Stimulated activated CD4-positive, alpha-beta T cell treated with anti-CD3 and anti-CD28 coated beads, Interleukin-2, amount 100 ng/mL, for 48 hours (primary cell): ENCODE measurements at regions not wholly inside any gene's neighbourhood (a gene's known extent, or its start where the extent isn't known, plus 50 kb on each side); places are given as distances from the start of the nearest gene placed in this dataset.

Source experiments
- DNase-seq, 2 donors: peaks; one replicate each; pipeline ENCODE4 v3.0.0-alpha.2; 2020

- no peak for DNase-seq
Observed at GRCh38 chr1:235009561-235010306, 118.9 kb downstream of the TOMM20 start.

DNA sequence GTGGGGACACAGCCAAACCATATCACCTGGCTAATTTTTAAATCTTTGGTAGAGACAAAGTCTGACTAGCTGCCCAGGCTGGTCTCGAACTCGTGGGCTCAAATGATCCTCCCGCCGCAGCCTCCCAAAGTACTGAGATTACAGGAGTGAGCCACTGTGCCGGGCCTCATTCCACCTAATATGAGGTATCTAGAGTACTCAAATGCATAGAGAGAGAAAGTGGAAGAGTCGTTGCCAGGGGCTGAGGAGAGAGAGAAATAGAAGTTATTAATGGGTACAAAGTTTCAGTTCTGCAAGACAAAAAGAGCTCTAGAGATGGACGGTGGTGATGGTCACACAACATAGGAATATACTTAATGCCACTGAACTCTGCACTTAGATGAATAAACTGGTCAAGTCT is 119.6 kb downstream of the TOMM20 start:
- no peak for DNase-seq

GRCh38 chr1:235008239-235008638 is 120.4 kb downstream of the TOMM20 start:
- no peak for DNase-seq

- DNase-seq, result no peak
Observed at GRCh38 chr1:235006816-235007215, 121.8 kb downstream of the TOMM20 start.

DNA sequence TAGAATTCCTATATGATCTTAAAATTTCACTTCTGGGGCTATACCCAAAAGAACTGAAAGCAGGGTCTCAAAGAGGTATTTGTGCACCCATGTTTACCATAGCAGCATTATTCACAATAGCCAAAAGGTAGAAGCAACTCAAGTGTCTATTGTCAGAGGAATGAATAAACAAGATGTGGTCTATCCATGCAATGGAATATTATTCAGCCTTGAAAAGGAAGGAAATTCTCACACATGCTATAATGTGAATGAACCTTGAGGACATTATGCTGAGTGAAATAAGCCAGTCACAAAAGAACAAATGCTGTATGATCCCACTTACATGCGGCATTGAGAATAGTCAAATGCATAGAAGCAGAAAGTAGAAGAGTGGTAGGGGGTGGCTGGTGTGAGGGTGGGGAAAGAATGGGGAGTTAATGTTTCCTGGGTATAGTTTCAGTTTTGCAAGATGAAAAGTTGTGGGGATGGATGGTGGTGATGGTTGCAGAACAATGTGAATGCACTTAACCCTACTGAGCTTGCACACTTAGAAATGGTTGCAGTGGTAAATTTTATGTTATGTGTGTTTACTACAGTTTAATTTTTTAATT is 122.4 kb downstream of the TOMM20 start:
- no peak for DNase-seq

DNA sequence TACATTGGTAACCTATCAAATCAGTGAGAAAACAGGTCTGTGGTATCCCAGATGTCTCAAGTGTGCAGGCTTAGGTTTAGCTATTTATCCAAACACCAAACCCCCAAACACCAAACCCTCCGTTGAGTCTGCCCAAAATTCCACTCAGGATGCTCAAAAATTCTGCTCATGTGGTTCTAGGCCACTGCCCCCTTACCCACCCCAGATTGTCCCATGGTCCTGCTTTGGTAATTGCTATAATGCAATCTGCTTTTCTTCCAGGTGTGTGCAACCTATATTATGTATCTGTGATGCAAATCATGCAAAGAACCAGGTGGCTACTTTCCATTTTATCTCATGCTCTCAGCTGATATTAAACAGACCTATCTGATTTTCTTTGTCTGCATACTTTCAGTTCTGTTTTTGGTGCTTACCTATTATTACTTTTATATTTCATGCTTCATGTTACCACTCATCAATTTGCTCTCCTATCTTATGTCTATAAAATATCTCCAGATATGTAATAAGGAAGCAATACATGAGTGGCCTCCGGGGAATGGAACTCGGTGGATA is 123.7 kb downstream of the TOMM20 start:
- no peak for DNase-seq

DNA sequence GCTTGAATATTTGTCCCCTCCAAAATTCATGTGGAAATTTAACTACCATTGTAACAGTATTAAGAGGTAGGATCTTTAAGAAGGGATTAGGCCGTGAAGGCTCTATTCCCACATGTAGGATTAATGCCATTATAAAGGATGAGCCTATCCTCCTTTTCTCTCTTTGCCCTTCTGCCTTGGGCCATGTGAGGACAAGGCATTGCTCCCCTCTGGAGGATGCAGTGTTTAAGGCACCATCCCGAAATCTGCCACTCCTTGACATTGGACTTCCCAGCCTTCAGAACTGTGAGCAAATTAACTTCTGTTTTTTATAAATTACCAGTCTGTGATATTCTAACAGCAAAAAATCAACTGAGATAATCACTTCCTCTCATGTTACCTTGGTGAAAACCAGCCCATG is 124.4 kb downstream of the TOMM20 start:
- DNase-seq, result no peak

GRCh38 chr1:235002706-235003300 is 125.8 kb downstream of the TOMM20 start:
- DNase-seq, result no peak

DNA sequence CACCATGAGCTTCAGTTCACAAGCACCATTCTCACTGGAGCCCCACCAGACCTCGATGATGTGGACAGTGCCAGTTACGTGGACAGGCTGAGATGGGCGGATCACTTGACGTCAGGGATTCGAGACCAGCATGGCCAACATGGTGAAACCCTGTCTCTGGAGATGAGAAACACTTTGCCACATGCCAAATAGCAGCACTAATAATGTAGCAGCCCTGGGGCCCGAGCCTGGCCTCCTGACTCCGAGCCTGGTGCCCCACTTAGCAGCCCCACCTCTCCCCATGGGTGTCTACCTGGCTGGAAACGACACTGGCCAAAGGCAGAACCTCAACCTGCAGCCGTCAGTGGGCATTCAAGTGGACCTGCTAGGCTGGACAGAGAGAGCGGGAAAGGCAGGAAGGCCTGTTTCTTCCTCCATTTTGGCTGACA is 129.1 kb downstream of the TOMM20 start:
- DNase-seq, result no peak

DNA sequence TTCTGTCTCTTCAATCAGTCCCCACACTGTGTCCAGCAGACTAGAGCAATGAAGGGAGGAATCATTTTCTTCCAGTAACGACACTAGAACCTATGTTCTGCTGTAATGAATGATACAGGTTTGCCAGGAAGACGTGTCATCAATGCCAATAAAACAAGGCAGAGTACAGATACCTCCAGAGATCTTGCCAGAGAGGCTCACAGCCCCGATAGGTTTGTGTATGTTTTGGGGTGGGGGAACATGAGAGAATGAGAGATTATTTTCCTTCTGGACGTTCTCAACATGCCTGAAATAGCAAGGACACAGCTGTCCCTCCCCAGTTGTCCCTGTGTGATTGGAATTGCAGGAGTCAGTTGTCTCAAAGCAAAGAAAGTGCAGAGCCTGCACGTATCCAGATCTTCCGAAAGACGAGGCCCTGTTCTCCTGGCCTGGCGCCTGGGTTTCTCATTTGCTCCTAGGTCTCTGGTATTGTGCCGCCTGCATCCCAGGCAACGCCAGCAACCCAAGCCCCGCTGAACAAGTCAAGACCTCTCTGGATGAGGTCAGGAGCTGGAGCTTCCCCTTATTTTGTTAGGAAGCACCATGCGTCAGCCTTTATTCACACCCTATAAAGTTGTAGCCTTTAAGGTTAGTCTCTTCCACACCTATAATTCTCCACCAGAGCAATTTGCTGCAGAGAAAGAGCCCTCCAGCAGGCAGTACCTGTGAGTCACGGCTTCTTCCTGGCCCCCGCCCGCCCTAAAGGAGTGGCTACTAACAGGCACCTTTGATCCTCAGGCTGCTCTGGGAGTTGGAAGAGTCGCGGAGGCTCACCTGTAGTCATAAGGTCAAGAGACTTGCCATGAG is 130.5 kb downstream of the TOMM20 start:
- DNase-seq, result no peak

- no peak for DNase-seq
Observed at GRCh38 chr1:234997201-234997895, 131.3 kb downstream of the TOMM20 start.

DNA sequence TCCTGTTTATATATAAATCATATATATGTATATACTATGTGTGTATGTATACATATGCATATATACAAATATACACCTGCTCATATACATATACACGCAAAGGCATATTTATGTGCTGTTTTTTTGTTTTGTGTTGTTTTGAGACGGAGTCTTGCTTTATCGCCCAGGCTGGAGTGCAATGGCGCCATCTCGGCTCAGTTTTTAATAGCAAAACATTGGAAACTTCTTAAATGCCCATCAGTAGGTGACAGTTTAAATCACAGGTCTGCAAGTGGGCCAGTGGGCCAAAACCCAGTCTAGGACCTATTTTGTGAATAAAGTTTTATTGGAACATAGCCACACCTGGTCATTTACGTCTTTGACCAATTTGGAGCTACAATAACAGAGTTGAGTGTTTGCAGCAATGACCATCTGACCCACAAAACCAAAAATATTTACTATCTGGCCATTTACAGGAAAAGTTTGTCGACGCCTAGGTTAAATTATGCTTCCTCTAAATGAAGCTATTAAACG is 132.3 kb downstream of the TOMM20 start:
- DNase-seq, result no peak

DNA sequence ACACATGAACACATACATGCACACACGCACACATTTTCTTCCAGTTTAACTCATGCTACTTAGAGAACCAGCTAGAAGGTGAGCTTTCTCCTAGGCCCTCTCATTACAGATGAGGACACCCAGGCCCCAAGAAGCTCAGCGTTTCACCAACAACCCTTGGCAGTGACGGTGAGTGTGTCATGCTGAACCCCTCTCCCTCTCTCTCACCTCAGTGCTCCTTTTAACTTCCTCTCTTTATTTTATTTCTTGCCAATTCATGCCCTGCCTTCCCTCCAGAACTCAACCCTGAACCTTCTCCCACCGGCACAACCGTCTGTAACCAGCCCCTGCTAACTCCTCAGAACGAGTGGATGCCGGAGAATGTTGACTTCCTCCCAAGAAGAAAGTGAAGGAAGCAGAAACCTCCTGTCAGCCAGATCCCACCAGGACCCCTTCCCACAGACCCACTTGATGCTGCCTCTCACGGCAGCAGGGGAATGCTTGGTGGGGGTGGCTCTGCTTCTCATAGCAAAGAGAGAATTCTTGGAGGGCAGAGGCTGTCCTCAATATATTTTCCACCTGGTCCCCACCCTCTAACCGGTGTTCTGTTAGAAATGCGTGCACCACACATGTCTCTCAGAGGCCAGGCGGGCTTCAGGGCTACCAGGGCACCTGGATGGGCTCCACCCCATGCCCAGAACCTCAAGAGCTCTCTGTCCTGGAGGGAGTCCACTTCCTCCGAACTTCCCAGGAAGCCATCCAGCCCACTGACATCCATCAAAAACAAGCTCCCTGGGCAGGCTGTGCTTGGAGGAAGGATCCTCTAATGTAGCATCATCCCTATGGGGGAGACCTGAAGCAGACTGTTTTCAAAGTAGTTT is 134.0 kb downstream of the TOMM20 start:
- DNase-seq, result no peak

- DNase-seq, result no peak
Observed at GRCh38 chr1:234992065-234992464, 136.6 kb downstream of the TOMM20 start.

GRCh38 chr1:234990874-234991801 is 137.5 kb downstream of the TOMM20 start:
- DNase-seq, result no peak

DNA sequence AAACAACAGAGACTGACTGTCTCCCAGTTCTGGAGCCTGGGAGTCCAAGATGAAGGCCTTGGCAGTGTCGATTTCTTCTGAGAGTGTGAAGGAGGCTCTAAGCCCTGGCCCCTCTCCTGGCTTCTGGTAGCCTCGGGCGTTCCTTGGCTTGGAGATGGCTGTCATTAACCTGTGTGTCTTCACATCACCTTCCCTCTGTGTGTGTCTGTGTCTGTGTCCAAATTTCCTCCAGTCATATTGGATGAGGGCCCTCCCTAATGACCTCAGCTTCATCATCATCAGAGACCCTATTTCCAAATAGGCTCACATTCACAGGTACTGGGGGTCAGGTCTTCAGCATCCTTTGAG is 138.3 kb downstream of the TOMM20 start:
- no peak for DNase-seq

DNA sequence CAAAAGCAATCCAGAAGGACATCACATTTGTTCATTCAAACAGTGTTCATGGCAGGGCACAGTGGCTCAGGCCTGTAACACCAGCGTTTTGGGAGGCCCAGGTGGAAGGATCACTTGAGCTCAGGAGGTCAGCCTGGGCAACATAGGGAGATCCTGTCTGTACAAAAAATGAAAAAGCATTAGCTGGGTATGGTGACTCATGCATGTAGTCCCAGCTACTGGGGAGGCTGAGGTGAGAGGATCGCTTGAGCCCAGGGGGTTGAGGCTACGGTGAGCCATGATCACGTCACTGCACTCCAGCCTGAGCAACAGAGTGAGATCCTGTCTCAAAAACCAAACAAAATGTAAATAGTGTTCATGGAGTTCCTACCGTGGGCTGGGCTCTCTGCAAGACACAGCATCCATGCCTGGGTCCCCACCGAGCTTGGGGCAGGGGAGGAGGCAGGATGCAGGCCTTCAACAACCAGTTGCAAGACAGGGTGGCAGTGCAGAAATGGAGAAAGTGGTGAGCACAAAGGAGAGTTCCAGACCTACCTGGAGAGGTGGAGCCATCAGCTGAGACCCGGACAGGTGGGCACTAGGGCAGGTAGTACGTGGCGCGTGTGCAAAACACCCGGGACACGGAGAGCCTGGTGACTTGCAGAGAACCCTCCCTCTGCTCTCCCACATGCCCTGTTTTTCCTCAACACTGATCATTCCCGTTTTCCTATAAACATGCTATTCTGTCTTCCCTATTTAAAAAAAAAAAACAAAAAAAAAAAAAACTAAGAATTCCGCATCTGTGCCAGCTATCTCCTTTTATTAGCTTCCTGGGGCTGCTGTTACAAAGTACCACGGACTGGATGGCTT is 138.9 kb downstream of the TOMM20 start:
- DNase-seq, result no peak

DNA sequence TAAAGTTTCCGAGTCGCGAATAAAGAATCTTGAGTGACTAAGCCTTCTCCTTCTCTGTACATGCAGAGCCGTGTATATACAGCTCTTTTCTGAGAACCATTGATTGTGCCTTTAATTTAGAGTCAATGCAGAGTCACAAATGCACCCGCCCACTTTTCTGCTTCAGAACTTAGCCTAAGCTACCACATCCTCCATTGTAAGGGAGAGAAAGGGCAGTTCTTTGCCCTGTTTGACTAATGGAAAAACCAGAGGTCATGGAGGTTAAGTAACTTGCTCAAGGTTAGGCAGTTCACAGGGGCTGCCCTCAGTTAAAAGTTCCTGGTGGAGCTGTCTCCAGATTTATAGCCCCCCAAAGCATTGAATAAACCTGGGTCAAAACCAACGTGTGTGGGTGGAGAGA is 139.6 kb downstream of the TOMM20 start:
- no peak for DNase-seq

- DNase-seq, result no peak
Observed at GRCh38 chr1:234988536-234988935, 140.1 kb downstream of the TOMM20 start.
